Fibroblast of lung (primary cell): ENCODE measurements at regions not wholly inside any gene's neighbourhood (a gene's known extent, or its start where the extent isn't known, plus 50 kb on each side); places are given as distances from the start of the nearest gene placed in this dataset.

ENCODE experiments used
- EZH2 ChIP-seq: IDR thresholded peaks from 2 replicates; pipeline ENCODE4 v1.5.1; 2012; ENCODE audit warnings: low read length, control low read depth, mild to moderate bottlenecking; ENCODE audit errors: missing control alignments
- TF ChIP-seq, protein P1 (sequence below), 2 donors: IDR thresholded peaks in 1 of 2; conservative IDR thresholded peaks in 1 of 2; 1 replicate in 1 of 2; 2 replicates in 1 of 2; pipeline ENCODE4 v1.5.1; 2011 to 2012; ENCODE audit warnings: low read length in 2 of 2, control low read depth in 1 of 2, inconsistent platforms in 1 of 2, low read depth in 1 of 2, mild to moderate bottlenecking in 1 of 2

DNA sequence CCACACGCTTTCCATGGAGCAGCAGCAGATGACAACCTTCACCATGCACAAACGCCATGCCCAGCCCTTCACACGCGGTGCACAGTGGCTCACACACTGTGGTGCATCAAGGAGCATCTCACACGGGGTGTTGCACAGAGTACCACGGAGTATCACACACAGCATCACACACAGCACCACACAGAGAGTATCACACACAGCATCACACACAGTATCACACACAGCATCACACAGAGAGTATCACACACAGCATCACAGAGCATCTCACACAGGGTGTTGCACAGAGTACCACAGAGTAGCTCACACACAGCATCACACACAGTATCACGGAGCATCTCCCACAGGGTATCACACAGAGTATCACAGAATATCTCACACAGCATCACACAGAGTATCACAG, 122.2 kb upstream of the RAB4A start:
- TF ChIP-seq, protein P1, sequence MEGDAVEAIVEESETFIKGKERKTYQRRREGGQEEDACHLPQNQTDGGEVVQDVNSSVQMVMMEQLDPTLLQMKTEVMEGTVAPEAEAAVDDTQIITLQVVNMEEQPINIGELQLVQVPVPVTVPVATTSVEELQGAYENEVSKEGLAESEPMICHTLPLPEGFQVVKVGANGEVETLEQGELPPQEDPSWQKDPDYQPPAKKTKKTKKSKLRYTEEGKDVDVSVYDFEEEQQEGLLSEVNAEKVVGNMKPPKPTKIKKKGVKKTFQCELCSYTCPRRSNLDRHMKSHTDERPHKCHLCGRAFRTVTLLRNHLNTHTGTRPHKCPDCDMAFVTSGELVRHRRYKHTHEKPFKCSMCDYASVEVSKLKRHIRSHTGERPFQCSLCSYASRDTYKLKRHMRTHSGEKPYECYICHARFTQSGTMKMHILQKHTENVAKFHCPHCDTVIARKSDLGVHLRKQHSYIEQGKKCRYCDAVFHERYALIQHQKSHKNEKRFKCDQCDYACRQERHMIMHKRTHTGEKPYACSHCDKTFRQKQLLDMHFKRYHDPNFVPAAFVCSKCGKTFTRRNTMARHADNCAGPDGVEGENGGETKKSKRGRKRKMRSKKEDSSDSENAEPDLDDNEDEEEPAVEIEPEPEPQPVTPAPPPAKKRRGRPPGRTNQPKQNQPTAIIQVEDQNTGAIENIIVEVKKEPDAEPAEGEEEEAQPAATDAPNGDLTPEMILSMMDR (conservative IDR thresholded peaks at IDR 0.05 in 1 of 2, IDR thresholded peaks at IDR 0.05 in 1 of 2; ENCODE audit: low read depth in 1 of 2, low read length in 2 of 2): no peak
- no peak for TF ChIP-seq EZH2
